ENCODE measurements at regions not wholly inside any gene's neighbourhood (a gene's known extent, or its start where the extent isn't known, plus 50 kb on each side); places are given as distances from the start of the nearest gene placed in this dataset.

- no peak for ATAC-seq (ENCODE audit: insufficient number of reproducible peaks, low FRiP score, low read depth)
- H3K4me3 ChIP-seq = no peak overlapping the region
- TF ChIP-seq CTCF (IDR thresholded peaks at IDR 0.05) = no peak
These were observed 113.7 kb upstream of the GGTLC1 start for GRCh38 chr20:24102290-24102689.

GRCh38 chr20:24100370-24101011 is 111.9 kb upstream of the GGTLC1 start:
- peak; percentile 31 for TF ChIP-seq CTCF (IDR thresholded peaks at IDR 0.05)
- Histone ChIP-seq H3K4me1 (ENCODE audit: control insufficient read depth in 1 of 2, low read depth in 2 of 2) (no peaks in the 10 kb centered on the region), H3K4me3 (no peak overlapping the region), H3K27ac (no peak overlapping the region), H3K9me3 (no peaks in the 10 kb centered on the region), H3K36me3 (no peaks in the 10 kb centered on the region), H3K27me3 (replicated peaks; ENCODE audit: insufficient read depth) (no peaks in the 10 kb centered on the region)
- ATAC-seq (ENCODE audit: insufficient number of reproducible peaks, low FRiP score, low read depth) (no peak), DNase-seq (ENCODE audit: low spot score) (no peak)

More at GRCh38 chr20:24102290-24102689, 113.7 kb upstream of the GGTLC1 start:
- no peaks in the 10 kb centered on the region for H3K36me3 ChIP-seq
- H3K27me3 ChIP-seq (replicated peaks; ENCODE audit: insufficient read depth) = no peaks in the 10 kb centered on the region
- DNase-seq (ENCODE audit: low spot score) = no peak
- H3K27ac ChIP-seq = no peak overlapping the region
- H3K9me3 ChIP-seq = no peaks in the 10 kb centered on the region
- H3K4me1 ChIP-seq (ENCODE audit: control insufficient read depth in 1 of 2, low read depth in 2 of 2) = no peaks in the 10 kb centered on the region

- no peak for TF ChIP-seq CTCF (IDR thresholded peaks at IDR 0.05)
- ATAC-seq (ENCODE audit: insufficient number of reproducible peaks, low FRiP score, low read depth) = no peak
These were observed 110.3 kb upstream of the GGTLC1 start for GRCh38 chr20:24098886-24099285.

DNA sequence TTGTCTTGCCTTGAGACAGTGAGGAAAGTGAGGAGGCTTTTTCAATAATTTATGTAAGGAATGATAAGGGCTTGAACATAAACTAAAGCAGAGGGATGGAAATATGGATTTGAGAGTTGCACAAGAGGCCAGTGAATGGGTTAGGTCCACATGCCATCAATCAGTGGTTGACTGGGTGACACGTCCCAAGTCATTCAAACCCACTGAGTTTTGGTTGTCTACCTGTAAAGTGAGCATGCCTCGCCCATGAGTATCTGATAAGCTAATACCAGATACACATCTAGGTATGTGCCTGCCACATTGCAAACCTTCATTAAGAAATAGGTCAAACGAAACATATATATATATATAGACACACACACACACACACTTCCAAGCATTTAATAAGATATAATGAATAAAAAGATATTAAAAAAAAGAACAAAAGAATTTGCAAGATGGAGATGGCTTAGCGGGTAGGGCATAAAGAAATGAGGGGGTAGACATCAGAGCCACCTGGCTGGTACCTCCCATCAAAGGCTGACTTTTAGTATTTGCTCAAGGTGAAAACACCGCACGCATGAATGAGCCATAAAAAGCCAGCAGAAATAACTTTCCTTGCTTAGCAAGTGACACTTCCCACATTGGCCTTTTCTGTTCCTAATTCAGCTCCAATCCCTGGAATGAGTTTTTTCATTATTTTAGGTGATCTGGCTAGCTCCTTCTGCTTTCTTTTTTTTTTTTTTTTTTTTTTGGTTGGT is 109.1 kb upstream of the GGTLC1 start:
- Histone ChIP-seq H3K27me3 (replicated peaks; ENCODE audit: insufficient read depth) (no peaks in the 10 kb centered on the region), H3K27ac (no peak overlapping the region), H3K4me3 (no peak overlapping the region), H3K4me1 (ENCODE audit: control insufficient read depth in 1 of 2, low read depth in 2 of 2) (no peaks in the 10 kb centered on the region), H3K36me3 (no peaks in the 10 kb centered on the region), H3K9me3 (no peaks in the 10 kb centered on the region)
- no peak for ATAC-seq (ENCODE audit: insufficient number of reproducible peaks, low FRiP score, low read depth)
- no peak for TF ChIP-seq CTCF (IDR thresholded peaks at IDR 0.05)
- DNase-seq (ENCODE audit: low spot score) = no peak

More at GRCh38 chr20:24098886-24099285, 110.3 kb upstream of the GGTLC1 start:
- no peaks in the 10 kb centered on the region for H3K9me3 ChIP-seq
- no peaks in the 10 kb centered on the region for H3K4me1 ChIP-seq (ENCODE audit: control insufficient read depth in 1 of 2, low read depth in 2 of 2)
- H3K36me3 ChIP-seq = no peaks in the 10 kb centered on the region
- no peaks in the 10 kb centered on the region for H3K27me3 ChIP-seq (replicated peaks; ENCODE audit: insufficient read depth)
- no peak overlapping the region for H3K27ac ChIP-seq
- no peak overlapping the region for H3K4me3 ChIP-seq
- DNase-seq (ENCODE audit: low spot score) = no peak

- ATAC-seq (ENCODE audit: insufficient number of reproducible peaks, low FRiP score, low read depth) (no peak), DNase-seq (ENCODE audit: low spot score) (no peak)
- TF ChIP-seq CTCF (IDR thresholded peaks at IDR 0.05) = no peak
- Histone ChIP-seq H3K27ac (no peak overlapping the region), H3K4me1 (ENCODE audit: control insufficient read depth in 1 of 2, low read depth in 2 of 2) (no peaks in the 10 kb centered on the region), H3K9me3 (no peaks in the 10 kb centered on the region), H3K36me3 (no peaks in the 10 kb centered on the region), H3K27me3 (replicated peaks; ENCODE audit: insufficient read depth) (no peaks in the 10 kb centered on the region), H3K4me3 (no peak overlapping the region)
These were observed 108.4 kb upstream of the GGTLC1 start for GRCh38 chr20:24096864-24097450.
